SK-N-MC (cell line): ENCODE measurements at regions not wholly inside any gene's neighbourhood (a gene's known extent, or its start where the extent isn't known, plus 50 kb on each side); places are given as distances from the start of the nearest gene placed in this dataset.

ENCODE experiments used
- EZH2 ChIP-seq: fragments of 200-600 bp; sonication (generic); IDR thresholded peaks from one replicate; pipeline ENCODE4 v1.6.1; 2017; ENCODE audit warnings: antibody characterized with exemption
- POLR2AphosphoS5 ChIP-seq: IDR thresholded peaks from 2 replicates; pipeline ENCODE4 v1.6.1; 2012; ENCODE audit warnings: mild to moderate bottlenecking, low read depth, low read length, borderline replicate concordance

GRCh38 chr9:16143947-16144890 lies 591.4 kb downstream of the CCDC171 start:
- no peak for TF ChIP-seq EZH2
- TF ChIP-seq POLR2AphosphoS5 = no peak
